GM21528 (cell line): ENCODE measurements at regions not wholly inside any gene's neighbourhood (a gene's known extent, or its start where the extent isn't known, plus 50 kb on each side); places are given as distances from the start of the nearest gene placed in this dataset.

Experiments
- ATAC-seq: cut with Tn5 transposase; IDR thresholded peaks from one replicate; pipeline ENCODE4 v1.9.1; 2021; ENCODE audit warnings: mild to moderate bottlenecking, moderate library complexity; ENCODE audit not compliant: unreplicated experiment, low FRiP score

DNA sequence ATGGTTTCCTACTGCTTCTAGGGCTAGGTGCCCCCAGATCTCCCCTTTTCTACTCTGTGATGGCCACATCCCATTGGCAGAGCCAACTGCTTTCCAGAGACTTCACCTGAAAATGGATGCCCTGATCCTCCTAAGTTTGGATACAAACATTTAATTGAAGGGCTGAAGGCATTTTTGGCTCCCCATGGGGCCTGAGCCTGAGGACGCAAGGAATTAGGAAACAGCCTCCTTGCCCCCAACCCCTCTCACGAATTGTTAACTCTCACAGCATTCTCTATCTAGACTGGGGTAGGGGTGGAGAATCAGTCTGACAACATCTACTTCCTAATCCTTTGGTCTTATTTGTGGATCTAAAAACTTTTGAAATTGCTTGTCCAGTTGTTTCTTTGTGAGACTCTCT, 108.5 kb upstream of the KCNK2 start:
- no peak for ATAC-seq

DNA sequence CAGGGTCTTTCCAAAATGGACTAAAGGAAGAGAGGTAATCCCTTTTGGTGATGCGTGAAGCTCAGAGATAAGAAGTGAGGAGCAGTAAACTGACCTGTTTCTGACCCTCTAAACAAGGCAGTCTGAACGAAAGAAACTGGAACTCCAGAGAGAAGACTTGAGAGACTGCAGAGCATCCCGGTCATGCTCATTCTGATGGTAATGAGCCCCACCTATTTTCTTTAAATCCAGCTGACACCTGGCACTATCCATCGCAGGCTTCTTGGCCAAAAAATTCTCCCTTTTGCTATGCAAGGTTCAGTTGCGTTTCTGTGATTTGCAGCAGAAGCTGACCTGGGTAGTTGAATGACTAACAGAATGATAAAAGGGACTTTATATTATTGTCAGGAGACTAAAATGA, 105.9 kb upstream of the KCNK2 start:
- no peak for ATAC-seq

DNA sequence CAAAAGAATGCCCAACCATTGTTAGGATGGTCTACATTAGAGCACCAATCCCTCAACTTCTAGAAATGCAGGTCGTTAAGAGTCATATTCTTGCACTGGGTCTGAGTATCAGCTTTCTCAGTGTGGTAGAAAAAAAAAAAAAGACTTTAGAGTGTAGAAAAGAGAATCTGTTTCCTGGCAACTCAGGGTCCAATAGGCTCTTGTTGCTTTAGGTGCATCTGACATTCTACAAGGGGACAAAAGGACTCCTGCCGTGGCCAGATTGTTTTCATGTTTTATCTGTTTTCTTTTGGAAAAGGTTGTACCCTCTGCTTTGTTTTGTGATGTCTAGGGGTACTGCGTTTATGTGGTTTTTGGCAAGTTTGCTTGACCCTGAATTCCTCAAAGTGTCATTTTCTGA, 105.4 kb upstream of the KCNK2 start:
- no peak for ATAC-seq

DNA sequence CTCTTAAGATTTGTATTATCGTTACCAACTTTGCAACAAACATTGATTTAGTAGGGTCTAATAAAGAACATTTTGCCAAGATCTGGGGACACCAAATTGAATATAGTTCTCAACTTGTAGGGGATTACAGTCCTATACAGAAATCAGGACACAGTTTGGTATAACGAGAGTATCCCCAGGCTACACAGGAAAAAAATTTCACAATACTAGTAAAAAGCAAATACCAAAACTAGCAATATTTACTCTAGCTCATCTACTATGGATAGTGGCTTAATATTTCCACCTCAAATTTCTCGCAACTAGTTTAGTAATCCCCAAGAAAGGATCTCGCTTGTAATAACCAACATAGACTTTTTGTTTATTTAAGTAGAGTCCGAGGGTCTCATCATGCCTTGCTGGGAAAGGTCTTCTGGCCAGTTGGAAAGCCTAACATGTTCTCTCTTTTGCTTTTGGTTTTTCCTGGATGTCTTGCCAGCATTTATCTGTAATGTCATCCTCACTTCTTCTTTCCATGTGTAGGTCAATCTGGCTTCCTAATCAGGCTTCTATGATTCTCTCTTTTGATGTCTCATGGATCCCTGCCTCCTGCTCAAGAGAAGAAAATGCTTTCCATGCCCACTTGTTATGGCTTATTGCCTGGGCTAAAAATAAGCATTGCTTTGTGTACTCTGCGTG, 104.7 kb upstream of the KCNK2 start:
- ATAC-seq, result no peak

DNA sequence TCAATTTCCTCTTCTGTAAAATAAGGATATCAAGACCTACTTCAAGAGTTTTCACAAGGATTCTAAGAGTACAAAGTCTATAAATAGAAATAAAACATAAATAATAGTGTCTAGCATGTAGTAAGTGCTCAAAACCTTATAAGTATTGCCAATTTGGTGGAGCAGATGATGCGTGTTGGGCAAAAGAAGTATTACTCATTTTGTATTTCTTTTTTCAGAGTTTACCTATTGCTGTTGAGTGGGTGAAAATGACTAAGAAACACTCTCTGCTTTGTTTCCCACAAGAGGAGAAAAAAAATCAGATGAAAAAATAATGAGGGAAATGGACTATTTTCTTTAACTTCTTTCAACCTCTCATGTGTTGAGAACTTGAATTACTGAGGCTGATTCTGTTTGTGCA, 103.3 kb upstream of the KCNK2 start:
- ATAC-seq, result no peak

DNA sequence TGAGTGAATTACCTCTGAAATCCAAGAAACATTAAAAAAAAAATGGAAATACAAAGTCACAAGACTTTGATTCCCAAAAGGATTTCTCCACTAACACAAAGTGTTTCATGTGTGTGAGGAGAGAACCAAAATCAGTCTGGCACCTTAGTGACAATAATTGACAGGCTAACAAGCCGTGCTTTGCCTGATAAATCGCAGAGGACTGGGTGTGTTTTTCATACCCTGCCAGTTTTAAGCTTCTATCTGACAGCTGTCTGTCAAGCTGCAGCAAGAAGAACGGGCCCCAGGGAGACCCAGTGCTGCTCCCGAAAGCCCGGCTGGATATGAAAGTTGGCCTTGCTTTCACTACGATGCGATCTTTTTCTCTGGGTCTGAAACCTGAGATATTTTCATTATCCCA, 101.6 kb upstream of the KCNK2 start:
- no peak for ATAC-seq

DNA sequence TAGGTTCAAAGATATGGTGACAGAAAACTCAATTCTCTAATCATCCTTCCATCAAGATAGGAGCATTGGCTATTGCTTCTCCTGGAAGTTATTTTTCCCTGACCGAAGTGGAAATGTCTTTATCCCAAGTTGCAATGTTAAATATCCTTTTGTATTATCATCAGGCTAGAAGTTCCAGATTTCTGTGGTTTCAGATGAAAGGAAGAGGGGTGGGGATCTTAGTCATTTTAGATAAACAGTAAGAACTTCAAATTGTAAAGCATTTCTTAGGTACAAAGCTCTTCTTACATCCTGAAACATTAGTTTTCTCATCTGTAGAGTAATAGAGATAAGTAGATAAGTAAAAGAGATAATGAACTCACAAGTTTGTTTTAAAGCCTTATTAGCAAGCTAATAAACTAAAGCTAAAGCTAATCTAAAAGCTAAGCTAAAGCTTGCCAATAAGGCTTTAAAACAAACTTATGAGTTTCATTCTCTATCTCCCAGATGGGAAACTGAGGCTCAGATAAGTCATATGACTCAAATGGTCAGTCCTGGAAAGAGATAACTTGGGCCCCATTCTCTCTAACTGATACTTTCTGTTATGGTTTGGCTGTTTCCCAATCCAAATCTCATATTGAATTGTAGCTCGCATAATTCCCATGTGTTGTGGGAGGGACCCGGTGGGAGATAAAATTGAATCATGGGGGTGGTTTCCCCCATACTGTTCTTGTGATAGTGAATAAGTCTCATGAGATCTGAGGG, 99.2 kb upstream of the KCNK2 start:
- ATAC-seq, result no peak

DNA sequence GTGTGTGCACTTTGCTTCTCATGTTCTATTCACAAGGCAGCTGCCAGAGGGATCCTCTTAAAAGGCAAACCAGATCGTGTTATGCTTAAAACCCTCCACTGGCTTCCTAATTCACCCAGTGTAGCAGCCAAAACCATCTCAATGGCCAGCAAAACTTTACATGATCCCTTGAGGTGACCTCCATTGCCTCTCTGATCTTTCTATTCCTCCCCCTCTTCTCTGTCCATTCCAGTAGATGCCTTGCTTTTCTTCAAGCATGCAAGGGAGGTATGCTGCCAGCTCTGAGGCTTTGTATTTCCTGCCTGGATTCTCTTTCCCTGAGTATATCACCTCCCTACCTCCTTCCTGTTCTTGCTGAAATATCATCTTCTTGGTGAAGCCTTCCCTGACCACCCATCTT, 93.2 kb upstream of the KCNK2 start:
- no peak for ATAC-seq

DNA sequence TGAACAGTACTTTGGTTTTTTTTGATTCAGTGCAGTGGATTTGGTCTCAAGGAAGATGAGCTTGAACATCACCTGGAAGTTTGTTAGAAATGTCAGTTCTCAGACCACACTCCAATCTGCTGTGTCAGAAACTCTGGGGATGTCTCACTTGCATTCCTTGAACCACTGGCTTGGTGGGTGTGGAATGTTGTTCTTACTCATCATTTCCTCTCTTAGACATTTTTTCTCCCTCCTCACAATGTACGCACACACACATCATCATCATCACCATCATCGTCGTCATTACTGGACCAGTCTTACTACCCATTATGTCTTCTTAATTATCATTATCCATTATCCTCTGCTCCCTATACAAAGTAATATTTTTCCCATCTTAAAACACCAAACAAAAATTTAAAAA, 91.9 kb upstream of the KCNK2 start:
- no peak for ATAC-seq

DNA sequence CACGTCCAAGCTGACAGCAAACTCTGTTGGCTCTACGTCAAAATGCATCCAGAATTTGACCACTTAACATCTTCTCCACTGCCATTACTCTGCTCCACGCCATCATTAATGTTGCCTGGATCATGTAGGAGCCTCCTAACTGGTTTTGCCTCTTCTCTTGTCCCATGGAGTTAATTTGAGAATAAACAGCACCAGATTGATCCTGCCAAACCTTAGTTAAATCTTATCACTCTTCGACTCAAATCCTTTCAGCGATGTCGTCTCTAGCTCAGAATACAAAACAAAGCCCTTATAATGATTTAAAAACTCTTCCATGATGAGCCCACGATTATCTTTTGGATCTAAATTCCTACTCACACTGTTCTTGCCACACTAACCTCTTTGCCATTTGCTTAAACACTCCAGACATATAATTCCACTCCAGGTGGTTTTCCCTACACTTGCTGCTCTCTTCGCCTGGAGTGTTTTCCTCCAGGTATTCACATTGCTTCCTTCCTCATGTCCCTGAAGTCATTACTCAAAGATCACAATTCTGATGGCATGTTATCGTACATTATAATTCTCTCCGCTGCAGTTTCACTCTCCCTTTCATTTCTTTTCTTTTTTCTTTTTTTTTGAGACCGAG, 90.7 kb upstream of the KCNK2 start:
- no peak for ATAC-seq

DNA sequence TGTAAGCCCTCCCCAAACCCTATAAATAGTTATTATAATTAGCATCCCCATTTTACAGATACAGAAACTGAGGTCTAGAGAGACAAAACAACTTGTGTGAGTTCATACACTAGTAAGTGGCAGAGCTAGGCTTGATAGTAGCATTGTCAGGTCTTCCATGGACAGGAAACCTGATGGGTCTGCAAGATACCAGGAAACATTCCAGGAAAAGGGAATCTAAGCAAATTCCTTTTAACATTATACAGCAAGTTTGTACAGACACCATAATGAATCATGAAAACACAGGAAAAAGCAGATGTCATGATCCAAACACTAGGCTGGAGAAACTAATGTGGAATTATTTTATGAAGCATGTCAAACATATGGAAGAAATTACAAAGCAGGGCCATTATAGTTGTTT, 89.1 kb upstream of the KCNK2 start:
- ATAC-seq, result no peak

DNA sequence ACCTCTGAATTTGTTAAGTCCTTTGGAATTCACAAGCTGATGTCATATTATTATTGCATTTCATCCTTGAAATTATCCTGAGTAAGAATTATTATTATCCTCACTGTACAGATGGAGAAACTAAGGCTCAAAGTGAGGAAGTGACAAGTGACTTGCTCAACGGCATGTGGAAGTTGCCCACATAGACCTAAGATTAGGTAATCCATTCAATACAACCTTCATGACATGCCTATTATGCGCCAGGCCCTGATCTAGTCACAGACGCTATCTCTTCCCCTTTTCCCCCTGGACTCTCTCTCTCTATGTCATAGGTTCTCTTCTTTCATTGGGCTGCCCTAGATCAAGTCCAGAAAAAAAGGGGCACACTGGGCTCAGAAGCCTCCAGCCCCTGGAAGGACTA, 84.9 kb upstream of the KCNK2 start:
- ATAC-seq, result no peak

DNA sequence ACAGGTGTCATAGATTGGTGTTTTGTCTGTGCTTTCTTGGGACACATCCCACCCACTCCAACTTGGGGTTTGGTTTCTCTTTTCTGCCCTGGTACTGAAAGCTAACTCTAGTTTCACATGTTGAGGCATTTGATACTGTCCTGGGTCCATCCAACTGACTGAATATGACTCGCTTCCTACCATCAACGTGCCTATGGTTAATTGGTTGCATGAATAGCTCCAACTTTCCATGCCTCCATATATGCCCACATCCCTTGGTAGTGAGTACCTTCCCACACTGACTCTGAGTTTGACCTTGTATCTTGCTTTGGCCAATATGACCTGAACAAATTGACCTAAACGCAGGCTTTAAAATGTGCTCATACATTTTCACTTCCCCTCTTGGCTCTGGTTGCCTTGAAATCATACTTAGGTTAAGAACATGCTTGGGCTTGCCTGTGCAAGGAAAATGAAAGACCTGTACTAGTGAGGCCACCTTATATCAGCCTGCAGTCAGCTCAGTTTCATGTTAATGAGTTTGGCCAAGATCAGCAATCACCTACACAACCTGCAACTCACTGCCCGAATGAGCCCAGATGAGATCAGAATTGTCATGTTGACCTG, 81.0 kb upstream of the KCNK2 start:
- ATAC-seq, result peak; percentile 87

DNA sequence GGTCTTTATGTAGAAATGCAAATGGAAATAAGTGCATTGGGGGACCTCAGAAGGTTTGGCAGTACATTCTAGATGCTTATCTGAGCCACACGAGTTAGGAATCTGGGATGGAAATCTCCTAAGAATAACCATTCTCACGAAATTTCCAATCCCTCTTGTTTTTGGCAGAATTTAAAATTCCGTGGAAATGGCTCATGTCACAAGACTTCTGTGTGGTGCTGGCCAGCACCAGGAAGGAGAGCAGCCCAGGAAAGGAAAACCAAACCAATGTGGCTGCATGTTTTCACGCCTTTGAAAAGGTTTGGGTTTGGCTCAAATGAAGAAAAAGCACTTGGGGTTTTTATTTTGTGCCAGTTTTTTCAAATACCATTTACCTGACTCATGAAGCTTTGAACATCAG, 80.1 kb upstream of the KCNK2 start:
- ATAC-seq, result no peak

DNA sequence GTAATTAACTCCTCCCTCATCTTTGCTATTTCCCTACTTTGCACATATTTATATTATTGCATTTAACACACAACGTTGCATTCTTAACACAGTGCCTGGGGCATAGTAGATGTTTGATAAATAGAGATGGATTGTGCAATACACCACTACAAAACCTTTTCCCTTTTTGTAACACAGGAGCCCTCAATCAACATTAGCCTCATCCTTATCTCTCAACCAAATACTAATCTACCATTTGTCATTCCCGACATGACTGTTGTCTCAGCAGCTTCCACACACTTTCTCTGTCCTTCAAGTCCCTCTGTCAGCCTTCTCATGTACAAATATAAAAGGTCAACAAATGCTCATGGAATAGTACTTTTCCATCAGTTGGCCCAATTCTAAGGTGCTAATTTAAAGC, 78.9 kb upstream of the KCNK2 start:
- no peak for ATAC-seq

DNA sequence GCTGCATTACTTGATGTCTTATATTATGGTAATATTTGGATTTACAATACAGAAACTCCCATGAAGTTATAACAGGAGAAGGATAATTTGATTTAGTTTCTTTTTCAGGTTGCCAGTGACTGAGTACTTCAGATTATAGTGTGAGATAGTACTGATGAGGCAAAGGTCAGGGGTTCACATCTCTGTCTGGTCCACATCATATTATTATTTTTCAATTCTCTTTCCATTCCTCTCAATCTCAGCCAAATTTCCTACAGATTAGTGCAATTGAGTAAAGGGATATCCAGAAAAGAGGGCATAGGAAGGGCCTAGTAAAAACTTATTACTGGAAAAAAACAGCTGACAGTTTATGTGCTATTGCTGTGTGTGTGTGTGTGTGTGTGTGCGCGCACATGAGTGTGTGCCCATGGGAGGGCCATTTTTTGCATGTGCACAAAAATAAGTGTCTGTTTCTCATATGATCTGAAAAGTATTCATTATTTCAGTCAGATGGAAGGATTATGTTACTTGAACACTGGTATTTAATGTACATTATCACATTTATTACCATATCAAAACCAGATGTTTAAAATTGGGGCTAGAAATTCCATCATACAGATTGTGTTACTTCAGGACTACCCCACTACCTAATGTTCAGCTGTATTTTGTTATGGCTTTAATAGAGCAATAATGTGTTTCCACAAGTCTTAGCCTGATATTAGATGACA, 78.3 kb upstream of the KCNK2 start:
- no peak for ATAC-seq

DNA sequence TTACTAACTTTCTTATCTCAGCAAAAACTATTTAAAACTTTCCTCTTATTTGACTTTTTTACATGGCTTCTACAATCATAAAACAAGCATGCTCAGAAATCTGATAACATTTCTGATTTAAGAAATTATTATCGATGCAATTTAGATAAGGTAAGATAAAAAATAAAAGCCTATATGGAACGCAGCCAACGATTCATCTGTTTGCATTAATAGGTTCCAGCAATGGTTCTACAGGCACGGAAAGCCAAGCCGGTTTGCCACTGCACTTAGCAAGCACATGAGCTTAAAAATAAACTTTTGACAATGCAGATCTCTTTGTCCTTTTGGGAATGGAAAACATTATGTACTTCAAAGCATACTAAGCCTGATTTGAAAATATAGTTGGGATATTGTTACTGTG, 77.5 kb upstream of the KCNK2 start:
- ATAC-seq, result no peak

DNA sequence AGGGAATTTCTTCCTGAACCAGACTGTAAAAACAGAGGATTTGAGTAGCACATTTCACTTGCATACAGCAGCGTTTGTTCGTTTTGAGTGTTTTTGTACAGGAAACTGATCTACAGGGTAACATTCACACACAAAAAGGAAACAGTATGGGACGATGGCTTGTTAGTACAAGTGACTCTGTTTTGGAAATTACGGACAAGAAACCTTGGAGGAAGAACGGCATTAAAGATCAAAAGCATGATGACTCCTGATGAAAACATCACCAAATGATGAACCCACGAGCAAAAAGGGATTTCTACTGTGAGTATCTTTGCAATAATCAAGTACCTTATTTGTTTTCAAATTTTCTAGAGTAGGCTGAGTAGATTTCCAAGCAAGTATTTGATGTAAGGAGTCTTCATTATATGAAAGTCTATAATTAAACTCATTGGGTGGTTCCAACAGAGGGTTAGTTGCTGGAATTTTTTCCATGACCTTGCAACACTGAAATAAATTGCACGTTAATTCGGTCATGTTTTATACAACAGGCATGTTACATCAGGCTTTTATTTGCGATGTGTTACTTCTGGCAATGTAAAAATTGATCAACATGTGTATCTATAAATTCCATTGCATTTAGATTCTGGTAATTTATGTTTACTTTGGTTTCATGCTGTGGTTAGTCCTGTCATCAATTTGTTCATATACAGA, 76.7 kb upstream of the KCNK2 start:
- no peak for ATAC-seq

DNA sequence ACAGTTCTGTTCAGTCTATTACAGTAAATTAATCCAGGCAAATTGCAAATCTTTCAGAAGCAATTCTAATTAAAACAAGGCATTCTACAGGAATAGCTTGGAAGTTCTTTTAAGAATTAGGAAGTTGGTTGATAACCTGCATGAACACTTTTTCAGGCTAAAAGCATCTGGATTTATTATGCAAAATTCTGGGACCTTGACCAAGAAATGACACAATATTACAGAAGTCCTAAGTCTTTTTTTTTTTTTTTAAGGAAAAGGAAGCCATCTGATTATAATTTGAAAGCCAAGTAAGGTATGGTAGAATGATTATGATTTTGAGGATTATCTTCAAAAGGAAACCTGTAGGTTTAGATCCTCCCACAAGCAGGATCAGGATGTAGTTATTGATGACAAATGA, 74.7 kb upstream of the KCNK2 start:
- ATAC-seq, result no peak

DNA sequence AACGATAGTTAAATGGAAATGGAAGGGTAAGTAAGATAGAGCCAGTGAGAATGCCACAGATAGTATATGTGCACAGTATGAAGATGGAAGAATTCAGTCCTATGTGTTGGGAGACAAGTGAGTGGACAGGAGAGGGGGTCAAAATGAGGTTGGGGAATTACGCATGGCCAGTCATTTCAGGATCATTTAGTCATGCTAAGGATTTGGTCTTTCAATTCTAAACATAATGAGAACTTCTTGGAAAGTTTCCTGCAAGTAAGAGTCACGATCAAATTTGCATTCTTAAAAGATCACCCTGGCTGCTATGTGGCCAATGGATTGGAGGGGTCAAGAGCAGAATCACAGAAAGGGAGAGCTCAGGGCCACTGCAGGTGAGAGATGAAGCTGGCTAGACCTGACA, 64.0 kb upstream of the KCNK2 start:
- no peak for ATAC-seq
